Kidney epithelial cell (primary cell): ENCODE measurements at regions not wholly inside any gene's neighbourhood (a gene's known extent, or its start where the extent isn't known, plus 50 kb on each side); places are given as distances from the start of the nearest gene placed in this dataset.

Experiments used
- DNase-seq: peaks from one replicate; pipeline ENCODE4 v3.0.0-alpha.2; 2010; ENCODE audit warnings: low read depth
- H3K27me3 ChIP-seq: 2 replicates; pipeline ENCODE4 v1.6.0; 2011; ENCODE audit warnings: low read length; ENCODE audit not compliant: control insufficient read depth, insufficient read depth
- H3K36me3 ChIP-seq: 2 replicates; pipeline ENCODE4 v1.5.1; 2011; ENCODE audit warnings: low read length; ENCODE audit not compliant: control insufficient read depth, insufficient read depth
- H3K4me3 ChIP-seq: 2 replicates; pipeline ENCODE4 v1.5.1; 2011; ENCODE audit warnings: low read depth, mild to moderate bottlenecking, control low read depth, low read length
- TF ChIP-seq, protein P1 (sequence below): IDR thresholded peaks from 2 replicates; pipeline ENCODE4 v1.5.1; 2011; ENCODE audit warnings: mild to moderate bottlenecking, moderate library complexity, low read length, control low read depth, inconsistent platforms; ENCODE audit not compliant: insufficient read depth, poor library complexity, severe bottlenecking

DNA sequence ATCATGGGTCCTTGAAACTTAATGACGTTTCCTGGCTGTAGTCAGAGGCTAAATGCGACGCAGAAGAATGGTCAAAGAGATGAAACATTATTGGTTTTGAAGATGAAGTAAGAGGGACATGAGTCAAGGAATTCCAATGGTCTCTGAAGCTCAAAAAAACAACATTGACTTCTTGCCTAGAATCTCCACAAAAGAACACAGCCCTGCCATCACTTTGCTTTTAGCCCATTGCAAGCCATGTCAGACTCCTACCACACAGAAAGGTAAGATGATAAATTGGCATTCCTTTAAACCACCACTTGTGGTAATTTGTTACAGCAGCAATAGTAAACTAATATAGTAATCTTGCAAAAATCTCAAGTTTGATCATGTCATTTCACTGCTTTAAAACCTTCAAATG, 109.4 kb downstream of the TMEM26 start:
- Histone ChIP-seq H3K27me3 (no peaks in the 10 kb centered on the region), H3K36me3 (no peaks in the 10 kb centered on the region), H3K4me3 (no peak overlapping the region)
- DNase-seq = no peak
- TF ChIP-seq, protein P1, sequence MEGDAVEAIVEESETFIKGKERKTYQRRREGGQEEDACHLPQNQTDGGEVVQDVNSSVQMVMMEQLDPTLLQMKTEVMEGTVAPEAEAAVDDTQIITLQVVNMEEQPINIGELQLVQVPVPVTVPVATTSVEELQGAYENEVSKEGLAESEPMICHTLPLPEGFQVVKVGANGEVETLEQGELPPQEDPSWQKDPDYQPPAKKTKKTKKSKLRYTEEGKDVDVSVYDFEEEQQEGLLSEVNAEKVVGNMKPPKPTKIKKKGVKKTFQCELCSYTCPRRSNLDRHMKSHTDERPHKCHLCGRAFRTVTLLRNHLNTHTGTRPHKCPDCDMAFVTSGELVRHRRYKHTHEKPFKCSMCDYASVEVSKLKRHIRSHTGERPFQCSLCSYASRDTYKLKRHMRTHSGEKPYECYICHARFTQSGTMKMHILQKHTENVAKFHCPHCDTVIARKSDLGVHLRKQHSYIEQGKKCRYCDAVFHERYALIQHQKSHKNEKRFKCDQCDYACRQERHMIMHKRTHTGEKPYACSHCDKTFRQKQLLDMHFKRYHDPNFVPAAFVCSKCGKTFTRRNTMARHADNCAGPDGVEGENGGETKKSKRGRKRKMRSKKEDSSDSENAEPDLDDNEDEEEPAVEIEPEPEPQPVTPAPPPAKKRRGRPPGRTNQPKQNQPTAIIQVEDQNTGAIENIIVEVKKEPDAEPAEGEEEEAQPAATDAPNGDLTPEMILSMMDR = no peak

DNA sequence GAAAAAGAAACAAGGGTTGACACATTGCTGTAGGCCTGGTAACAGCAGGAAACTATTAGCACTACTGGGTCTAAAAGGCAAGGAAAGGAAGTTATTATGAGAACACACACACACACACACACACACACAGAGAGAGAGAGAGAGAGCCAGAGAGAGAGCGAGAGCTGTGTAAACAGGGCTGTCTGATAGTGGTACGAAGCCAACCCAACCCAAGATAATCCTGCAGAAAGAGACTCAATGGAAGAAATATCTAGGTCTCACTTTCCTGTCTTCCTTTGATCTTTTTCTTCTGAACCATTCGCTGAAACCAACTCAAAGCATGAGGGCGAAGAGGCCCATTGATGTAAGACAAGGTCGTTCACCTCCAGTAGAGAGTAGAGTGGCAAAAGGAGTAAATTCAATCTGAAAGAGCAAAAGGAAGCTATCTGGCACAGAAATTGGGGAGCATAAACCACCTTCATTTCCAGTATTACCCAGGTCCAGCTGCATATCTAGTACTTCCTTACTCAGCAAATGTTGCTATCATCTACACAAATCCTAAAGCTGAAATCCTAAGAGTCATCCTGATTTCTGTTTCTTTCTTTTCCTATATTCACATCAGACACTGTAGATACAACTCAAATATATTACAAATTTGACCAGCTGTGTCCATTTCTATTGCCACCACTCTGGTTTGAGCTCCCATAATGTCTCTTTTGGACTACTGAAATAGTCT, 110.2 kb downstream of the TMEM26 start:
- H3K27me3 ChIP-seq = no peaks in the 10 kb centered on the region
- no peak for DNase-seq
- H3K36me3 ChIP-seq = no peaks in the 10 kb centered on the region
- no peak overlapping the region for H3K4me3 ChIP-seq
- TF ChIP-seq, protein P1 = no peak

DNA sequence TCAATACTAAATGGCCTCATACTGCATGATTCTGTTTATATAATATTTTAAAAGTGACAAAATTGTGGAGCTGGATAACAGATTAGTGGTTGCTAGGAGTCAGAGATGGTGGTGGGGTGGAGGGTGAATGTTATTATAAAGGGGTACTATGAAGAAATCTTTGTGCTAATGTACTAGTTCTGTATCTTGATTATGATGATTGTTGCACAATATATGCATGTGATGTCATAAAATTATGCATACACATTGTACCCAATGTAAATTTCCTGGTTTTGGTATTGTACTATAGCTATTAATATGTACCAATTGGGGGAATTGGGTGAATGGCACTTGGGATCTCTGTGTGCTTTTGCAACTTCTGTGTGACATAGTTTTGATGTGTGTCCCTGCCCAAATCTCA, 112.2 kb downstream of the TMEM26 start:
- Histone ChIP-seq H3K4me3 (no peak overlapping the region), H3K27me3 (no peaks in the 10 kb centered on the region), H3K36me3 (no peaks in the 10 kb centered on the region)
- no peak for DNase-seq
- TF ChIP-seq, protein P1 = no peak

DNA sequence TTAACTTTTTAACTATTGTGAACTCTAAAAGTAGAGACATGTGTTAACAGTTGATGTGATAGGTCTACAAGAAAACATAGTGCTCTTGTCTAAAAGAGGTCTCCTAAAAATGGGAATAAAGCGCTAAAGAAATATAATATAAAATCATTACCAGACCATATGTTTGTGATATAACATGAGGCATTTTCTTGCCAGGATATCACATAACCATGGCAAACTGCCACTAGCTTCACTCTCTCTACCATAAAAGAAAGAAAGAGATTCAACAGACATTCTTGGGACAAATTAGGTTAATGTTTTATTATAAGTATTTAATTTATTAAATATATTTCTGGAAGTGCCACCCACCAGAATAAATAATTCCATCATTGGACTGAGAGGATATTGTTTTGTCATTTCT, 115.0 kb downstream of the TMEM26 start:
- no peaks in the 10 kb centered on the region for H3K36me3 ChIP-seq

DNA sequence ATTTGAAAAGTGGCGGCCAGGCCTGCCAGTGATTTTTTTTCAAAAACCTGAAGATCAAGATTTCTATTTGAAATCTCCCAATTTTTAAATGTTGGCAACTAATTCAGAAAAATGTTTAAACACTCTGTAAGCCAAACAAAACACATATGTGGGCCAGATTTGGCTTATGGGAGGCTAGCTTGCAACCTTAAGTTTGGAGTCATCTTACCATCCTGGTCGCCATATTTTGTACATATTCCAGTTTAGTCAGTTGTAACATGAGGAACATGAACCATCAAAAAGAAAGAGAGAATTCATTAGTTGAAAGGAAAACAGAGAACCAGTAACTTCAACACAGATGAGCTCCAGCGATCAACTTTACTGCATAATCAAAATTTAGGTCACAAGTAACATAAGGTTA, 115.4 kb downstream of the TMEM26 start:
- TF ChIP-seq, protein P1 = no peak
- Histone ChIP-seq H3K36me3 (no peaks in the 10 kb centered on the region), H3K27me3 (no peaks in the 10 kb centered on the region), H3K4me3 (no peak overlapping the region)
- DNase-seq = no peak

More for the DNA sequence above, 115.0 kb downstream of the TMEM26 start:
- TF ChIP-seq, protein P1 = no peak
- no peak for DNase-seq
- Histone ChIP-seq H3K4me3 (no peak overlapping the region), H3K27me3 (no peaks in the 10 kb centered on the region)

DNA sequence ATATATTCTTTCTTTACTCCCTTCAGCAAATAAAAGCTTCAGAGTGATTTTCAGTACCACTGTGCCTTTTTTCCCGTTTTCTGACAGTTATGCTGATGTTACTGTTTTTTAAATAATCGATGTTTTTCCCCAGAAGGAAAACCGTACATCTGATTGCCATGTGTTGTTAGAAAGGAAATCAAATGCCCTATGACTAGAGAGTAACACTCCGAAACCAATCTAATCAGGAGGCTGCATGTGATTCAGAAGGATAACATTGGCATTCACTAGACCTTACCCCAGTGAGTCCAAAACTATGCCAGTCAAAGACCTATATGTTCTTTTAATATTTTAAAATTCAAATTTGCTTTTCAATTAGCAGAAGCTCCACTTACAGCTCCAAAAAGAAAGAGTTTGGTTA, 116.3 kb downstream of the TMEM26 start:
- no peak for DNase-seq
- Histone ChIP-seq H3K4me3 (no peak overlapping the region), H3K27me3 (no peaks in the 10 kb centered on the region), H3K36me3 (no peaks in the 10 kb centered on the region)
- TF ChIP-seq, protein P1 = no peak
